ENCODE measurements at regions not wholly inside any gene's neighbourhood (a gene's known extent, or its start where the extent isn't known, plus 50 kb on each side); places are given as distances from the start of the nearest gene placed in this dataset.
"Not testable (repeated sequence)": the region's sequence is repeated elsewhere in the genome, so short reads cannot be mapped to it uniquely, and the experiment has no call there.

GRCh38 chr21:27795418-27795817 lies 828.5 kb upstream of the ADAMTS5 start:
- DNase-seq: no peak

- no peak for DNase-seq
These were observed 827.0 kb upstream of the ADAMTS5 start for GRCh38 chr21:27793901-27794300.

GRCh38 chr21:27787046-27787445 lies 820.2 kb upstream of the ADAMTS5 start:
- DNase-seq: no peak

- no peak for DNase-seq
These were observed 812.7 kb upstream of the ADAMTS5 start for GRCh38 chr21:27779606-27780005.

- DNase-seq: no peak
These were observed 810.2 kb upstream of the ADAMTS5 start for GRCh38 chr21:27776925-27777553.

- DNase-seq: no peak
These were observed 805.9 kb upstream of the ADAMTS5 start for GRCh38 chr21:27772816-27773215.

- DNase-seq: no peak
These were observed 805.1 kb upstream of the ADAMTS5 start for GRCh38 chr21:27771938-27772483.

- no peak for DNase-seq
These were observed 802.9 kb upstream of the ADAMTS5 start for GRCh38 chr21:27769763-27770162.

- not testable (repeated sequence) for DNase-seq
These were observed 801.3 kb upstream of the ADAMTS5 start for GRCh38 chr21:27768046-27768637.

GRCh38 chr21:27764056-27764455 lies 797.2 kb upstream of the ADAMTS5 start:
- DNase-seq: no peak

- DNase-seq: no peak
These were observed 794.7 kb upstream of the ADAMTS5 start for GRCh38 chr21:27761623-27762022.

- no peak for DNase-seq
These were observed 792.9 kb upstream of the ADAMTS5 start for GRCh38 chr21:27759820-27760219.

GRCh38 chr21:27759091-27759659 lies 792.3 kb upstream of the ADAMTS5 start:
- DNase-seq: no peak

- no peak for DNase-seq
These were observed 789.3 kb upstream of the ADAMTS5 start for GRCh38 chr21:27756191-27756590.

- DNase-seq: no peak
These were observed 777.2 kb upstream of the ADAMTS5 start for GRCh38 chr21:27743971-27744564.

GRCh38 chr21:27741736-27742135 lies 774.8 kb upstream of the ADAMTS5 start:
- DNase-seq: no peak

- DNase-seq: no peak
These were observed 773.2 kb upstream of the ADAMTS5 start for GRCh38 chr21:27740084-27740483.

- no peak for DNase-seq
These were observed 772.3 kb upstream of the ADAMTS5 start for GRCh38 chr21:27739187-27739586.

- DNase-seq: no peak
These were observed 768.8 kb upstream of the ADAMTS5 start for GRCh38 chr21:27735699-27736098.

- DNase-seq: no peak
These were observed 767.3 kb upstream of the ADAMTS5 start for GRCh38 chr21:27734146-27734545.

- no peak for DNase-seq
These were observed 759.0 kb upstream of the ADAMTS5 start for GRCh38 chr21:27725916-27726315.

- no peak for DNase-seq
These were observed 755.2 kb upstream of the ADAMTS5 start for GRCh38 chr21:27722095-27722494.

- DNase-seq: no peak
These were observed 754.8 kb upstream of the ADAMTS5 start for GRCh38 chr21:27721675-27722074.

- DNase-seq: no peak
These were observed 752.3 kb upstream of the ADAMTS5 start for GRCh38 chr21:27719226-27719625.
